ENCODE measurements at regions not wholly inside any gene's neighbourhood (a gene's known extent, or its start where the extent isn't known, plus 50 kb on each side); places are given as distances from the start of the nearest gene placed in this dataset.

GRCh38 chr5:135173662-135174290 lies 139.7 kb upstream of the PITX1 start:
- TF ChIP-seq EZH2 (IDR thresholded peaks at IDR 0.05; ENCODE audit: borderline replicate concordance, low read depth, low read length, severe bottlenecking) (no peak), CTCF (IDR thresholded peaks at IDR 0.05; ENCODE audit: borderline replicate concordance, extremely low read depth, low read length, poor library complexity, severe bottlenecking) (no peak)
